Endothelial cell (in vitro differentiated cells): ENCODE measurements at regions not wholly inside any gene's neighbourhood (a gene's known extent, or its start where the extent isn't known, plus 50 kb on each side); places are given as distances from the start of the nearest gene placed in this dataset.

Experiments
- DNase-seq: peaks from one replicate; pipeline ENCODE4 v3.0.0; 2021; ENCODE audit warnings: low spot score
- H3K27ac Mint-ChIP-seq: one replicate; pipeline ENCODE4 v1.8.0; 2021; ENCODE audit warnings: mixed read lengths, inconsistent platforms; ENCODE audit not compliant: unreplicated experiment
- H3K27me3 Mint-ChIP-seq: one replicate; pipeline ENCODE4 v1.8.0; 2021; ENCODE audit warnings: mild to moderate bottlenecking, moderate library complexity, mixed read lengths, inconsistent platforms; ENCODE audit not compliant: unreplicated experiment
- H3K36me3 Mint-ChIP-seq: one replicate; pipeline ENCODE4 v1.8.0; 2021; ENCODE audit warnings: mild to moderate bottlenecking, low read depth, mixed read lengths, inconsistent platforms; ENCODE audit not compliant: unreplicated experiment
- H3K4me1 Mint-ChIP-seq: one replicate; pipeline ENCODE4 v1.8.0; 2021; ENCODE audit warnings: mild to moderate bottlenecking, mixed read lengths, inconsistent platforms; ENCODE audit not compliant: unreplicated experiment
- H3K4me3 Mint-ChIP-seq: one replicate; pipeline ENCODE4 v1.8.0; 2021; ENCODE audit warnings: mild to moderate bottlenecking, mixed read lengths, inconsistent platforms; ENCODE audit not compliant: unreplicated experiment
- H3K9me3 Mint-ChIP-seq: one replicate; pipeline ENCODE4 v1.8.0; 2021; ENCODE audit warnings: mixed read lengths, inconsistent platforms; ENCODE audit not compliant: unreplicated experiment
- TF ChIP-seq, protein P1 (sequence below): fragments of 200-600 bp; sonication (generic); IDR thresholded peaks from one replicate; pipeline ENCODE4 v1.5.0; 2021; ENCODE audit warnings: antibody characterized with exemption; ENCODE audit not compliant: unreplicated experiment

DNA sequence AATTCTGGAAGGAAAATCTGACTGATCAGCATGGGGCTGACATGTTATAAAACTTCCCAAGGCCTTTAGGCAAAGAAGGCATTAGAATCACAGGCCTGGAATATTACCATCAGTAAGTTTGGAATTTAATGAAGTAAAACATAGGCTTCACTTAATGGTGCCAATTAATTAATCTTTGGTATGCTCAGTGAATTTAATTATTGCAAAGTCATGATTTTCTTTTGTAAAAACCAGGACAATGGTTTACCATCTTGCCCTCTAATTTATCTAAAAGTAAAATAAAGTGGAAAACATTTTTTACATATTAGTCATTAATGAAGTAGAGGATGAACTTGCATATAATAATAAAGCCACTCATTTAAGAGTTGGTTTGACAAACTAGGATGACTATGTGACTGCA, 220.3 kb downstream of the SEC23IP start:
- Mint-ChIP-seq H3K4me3 (no peak overlapping the region), H3K4me1 (no peaks in the 10 kb centered on the region), H3K27me3 (no peaks in the 10 kb centered on the region), H3K27ac (no peak overlapping the region), H3K9me3 (no peaks in the 10 kb centered on the region), H3K36me3 (no peaks in the 10 kb centered on the region)
- no peak for DNase-seq
- TF ChIP-seq, protein P1, sequence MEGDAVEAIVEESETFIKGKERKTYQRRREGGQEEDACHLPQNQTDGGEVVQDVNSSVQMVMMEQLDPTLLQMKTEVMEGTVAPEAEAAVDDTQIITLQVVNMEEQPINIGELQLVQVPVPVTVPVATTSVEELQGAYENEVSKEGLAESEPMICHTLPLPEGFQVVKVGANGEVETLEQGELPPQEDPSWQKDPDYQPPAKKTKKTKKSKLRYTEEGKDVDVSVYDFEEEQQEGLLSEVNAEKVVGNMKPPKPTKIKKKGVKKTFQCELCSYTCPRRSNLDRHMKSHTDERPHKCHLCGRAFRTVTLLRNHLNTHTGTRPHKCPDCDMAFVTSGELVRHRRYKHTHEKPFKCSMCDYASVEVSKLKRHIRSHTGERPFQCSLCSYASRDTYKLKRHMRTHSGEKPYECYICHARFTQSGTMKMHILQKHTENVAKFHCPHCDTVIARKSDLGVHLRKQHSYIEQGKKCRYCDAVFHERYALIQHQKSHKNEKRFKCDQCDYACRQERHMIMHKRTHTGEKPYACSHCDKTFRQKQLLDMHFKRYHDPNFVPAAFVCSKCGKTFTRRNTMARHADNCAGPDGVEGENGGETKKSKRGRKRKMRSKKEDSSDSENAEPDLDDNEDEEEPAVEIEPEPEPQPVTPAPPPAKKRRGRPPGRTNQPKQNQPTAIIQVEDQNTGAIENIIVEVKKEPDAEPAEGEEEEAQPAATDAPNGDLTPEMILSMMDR = no peak

DNA sequence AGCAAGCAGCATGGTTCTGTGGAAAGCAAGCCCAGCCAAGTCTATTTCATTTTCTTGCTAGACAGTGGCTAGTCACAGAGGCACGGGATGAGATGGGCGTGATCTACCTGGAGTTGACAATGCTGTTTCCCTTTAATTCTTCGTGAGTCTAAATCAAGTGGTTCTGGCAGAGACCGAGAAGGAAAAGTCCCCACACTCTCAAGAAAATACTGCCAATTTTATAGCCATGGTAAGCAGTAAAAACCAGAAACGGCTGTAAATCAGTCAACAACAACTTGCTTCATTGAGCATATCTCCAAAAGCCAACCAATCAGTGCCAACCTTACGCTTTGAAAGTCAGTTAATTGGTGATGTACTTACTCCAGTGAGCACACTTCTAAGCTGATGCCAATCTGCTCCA, 223.4 kb downstream of the SEC23IP start:
- Mint-ChIP-seq H3K9me3 (no peaks in the 10 kb centered on the region), H3K27me3 (no peaks in the 10 kb centered on the region), H3K27ac (no peak overlapping the region), H3K36me3 (no peaks in the 10 kb centered on the region), H3K4me1 (no peaks in the 10 kb centered on the region), H3K4me3 (no peak overlapping the region)
- TF ChIP-seq, protein P1 = no peak
- no peak for DNase-seq

DNA sequence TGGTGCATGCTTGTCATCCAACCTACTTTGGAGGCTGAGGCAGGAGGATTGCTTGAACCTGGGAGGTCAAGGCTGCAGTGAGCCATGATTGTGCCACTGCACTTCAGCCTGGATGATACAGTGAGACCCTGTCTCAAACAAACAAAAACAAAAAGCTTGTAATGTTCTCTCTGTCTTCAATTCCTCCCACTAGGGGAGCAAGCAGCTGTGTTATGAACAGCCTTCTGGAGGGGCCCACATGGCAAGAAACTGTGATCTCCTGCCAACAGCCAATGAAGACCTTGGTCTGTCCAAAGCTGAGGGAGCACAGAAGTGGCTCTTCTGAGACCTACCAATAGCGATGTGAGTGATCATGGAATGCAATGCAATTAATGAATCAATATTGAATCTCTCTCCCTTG, 229.2 kb downstream of the SEC23IP start:
- no peak for DNase-seq
- Mint-ChIP-seq H3K27ac (no peak overlapping the region), H3K4me1 (no peaks in the 10 kb centered on the region), H3K36me3 (no peaks in the 10 kb centered on the region), H3K4me3 (no peak overlapping the region), H3K9me3 (no peaks in the 10 kb centered on the region), H3K27me3 (no peaks in the 10 kb centered on the region)
- TF ChIP-seq, protein P1 = no peak

- no peaks in the 10 kb centered on the region for H3K9me3 Mint-ChIP-seq
- no peak overlapping the region for H3K4me3 Mint-ChIP-seq
- H3K27me3 Mint-ChIP-seq = no peaks in the 10 kb centered on the region
- H3K4me1 Mint-ChIP-seq = peaks cover 3% of the 10 kb centered on the region
- TF ChIP-seq, protein P1 = no peak
- H3K27ac Mint-ChIP-seq = no peak overlapping the region
- no peaks in the 10 kb centered on the region for H3K36me3 Mint-ChIP-seq
- DNase-seq = peak; percentile 67
Measured at GRCh38 chr10:120131183-120131582, 238.7 kb downstream of the SEC23IP start.

DNA sequence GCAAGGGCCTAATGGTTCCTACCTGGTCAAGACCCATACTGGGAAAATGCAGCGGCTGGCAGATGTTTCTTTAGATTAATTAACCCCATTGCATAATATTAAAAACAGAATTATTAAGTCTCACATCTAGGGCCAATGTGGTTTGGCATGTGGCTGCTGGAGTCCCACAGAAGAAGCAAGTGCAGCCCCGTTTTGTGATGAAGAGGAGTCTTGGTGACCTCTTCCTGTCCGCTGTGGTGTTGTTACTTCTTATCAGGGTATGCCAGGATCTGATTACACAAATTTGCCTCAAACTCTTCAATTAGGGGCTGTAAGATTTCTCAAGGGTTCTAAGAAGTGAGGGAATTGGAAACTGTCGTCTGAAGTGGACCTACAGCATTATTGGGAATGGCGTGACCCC, 240.3 kb downstream of the SEC23IP start:
- no peak overlapping the region for H3K27ac Mint-ChIP-seq
- TF ChIP-seq, protein P1 = no peak
- H3K36me3 Mint-ChIP-seq = no peaks in the 10 kb centered on the region
- no peaks in the 10 kb centered on the region for H3K27me3 Mint-ChIP-seq
- H3K4me1 Mint-ChIP-seq = peaks cover 3% of the 10 kb centered on the region
- H3K9me3 Mint-ChIP-seq = no peaks in the 10 kb centered on the region
- no peak overlapping the region for H3K4me3 Mint-ChIP-seq
- no peak for DNase-seq
